ENCODE measurements at regions not wholly inside any gene's neighbourhood (a gene's known extent, or its start where the extent isn't known, plus 50 kb on each side); places are given as distances from the start of the nearest gene placed in this dataset.

- H3K27ac ChIP-seq: no peak overlapping the region
- ChIA-PET POLR2A (ENCODE audit: low non-redundant PET) (no interaction called here), CTCF (no interaction called here)
- no peak for DNase-seq (ENCODE audit: low spot score)
- no peak for TF ChIP-seq CTCF (conservative IDR thresholded peaks at IDR 0.05; ENCODE audit: low read depth)
Measured at GRCh38 chr13:88068975-88069374, 397.8 kb downstream of the SLITRK5 start.

- ChIA-PET POLR2A (ENCODE audit: low non-redundant PET) (no interaction called here), CTCF (no interaction called here)
- no peak for DNase-seq (ENCODE audit: low spot score)
- no peak overlapping the region for H3K27ac ChIP-seq
- TF ChIP-seq CTCF (conservative IDR thresholded peaks at IDR 0.05; ENCODE audit: low read depth): no peak
Measured at GRCh38 chr13:88071371-88071770, 400.2 kb downstream of the SLITRK5 start.

GRCh38 chr13:88074794-88075510, 403.8 kb downstream of the SLITRK5 start:
- POLR2A ChIA-PET (ENCODE audit: low non-redundant PET): no interaction called here
- H3K27ac ChIP-seq: no peak overlapping the region
- CTCF ChIA-PET: interaction anchor here (0.5 kb wide), 1 partner anchor 1141 kb away, joined by 3 read pairs; no protein-coding TSS in a partner anchor
- DNase-seq (ENCODE audit: low spot score): no peak
- TF ChIP-seq CTCF (conservative IDR thresholded peaks at IDR 0.05; ENCODE audit: low read depth): no peak

GRCh38 chr13:88085036-88085435, 413.9 kb downstream of the SLITRK5 start:
- no peak for TF ChIP-seq CTCF (conservative IDR thresholded peaks at IDR 0.05; ENCODE audit: low read depth)
- POLR2A ChIA-PET (ENCODE audit: low non-redundant PET): no interaction called here
- CTCF ChIA-PET: no interaction called here
- no peak overlapping the region for H3K27ac ChIP-seq
- DNase-seq (ENCODE audit: low spot score): no peak

- no peak for TF ChIP-seq CTCF (conservative IDR thresholded peaks at IDR 0.05; ENCODE audit: low read depth)
- ChIA-PET CTCF (no interaction called here), POLR2A (ENCODE audit: low non-redundant PET) (no interaction called here)
- peak; percentile 36 for DNase-seq (ENCODE audit: low spot score)
- no peak overlapping the region for H3K27ac ChIP-seq
Measured at GRCh38 chr13:88086577-88086976, 415.4 kb downstream of the SLITRK5 start.

- ChIA-PET CTCF (no interaction called here), POLR2A (ENCODE audit: low non-redundant PET) (no interaction called here)
- no peak for TF ChIP-seq CTCF (conservative IDR thresholded peaks at IDR 0.05; ENCODE audit: low read depth)
- DNase-seq (ENCODE audit: low spot score): no peak
- no peak overlapping the region for H3K27ac ChIP-seq
Measured at GRCh38 chr13:88097541-88097940, 426.4 kb downstream of the SLITRK5 start.

All from RWPE1 (cell line).